ENCODE measurements at regions not wholly inside any gene's neighbourhood (a gene's known extent, or its start where the extent isn't known, plus 50 kb on each side); places are given as distances from the start of the nearest gene placed in this dataset.

- no peak for DNase-seq (ENCODE audit: low spot score)
Observed at GRCh38 chr9:10674586-10674985, 61.8 kb upstream of the PTPRD start.

GRCh38 chr9:10678010-10678409 lies 65.2 kb upstream of the PTPRD start:
- DNase-seq (ENCODE audit: low spot score), result no peak

GRCh38 chr9:10678790-10679189 lies 66.0 kb upstream of the PTPRD start:
- no peak for DNase-seq (ENCODE audit: low spot score)

- DNase-seq (ENCODE audit: low spot score), result no peak
Observed at GRCh38 chr9:10686943-10687342, 74.1 kb upstream of the PTPRD start.

GRCh38 chr9:10690546-10690945 lies 77.7 kb upstream of the PTPRD start:
- DNase-seq (ENCODE audit: low spot score), result no peak

- no peak for DNase-seq (ENCODE audit: low spot score)
Observed at GRCh38 chr9:10697044-10697443, 84.2 kb upstream of the PTPRD start.

GRCh38 chr9:10700291-10700690 lies 87.5 kb upstream of the PTPRD start:
- no peak for DNase-seq (ENCODE audit: low spot score)

GRCh38 chr9:10700915-10701314 lies 88.1 kb upstream of the PTPRD start:
- no peak for DNase-seq (ENCODE audit: low spot score)

- no peak for DNase-seq (ENCODE audit: low spot score)
Observed at GRCh38 chr9:10701906-10702305, 89.1 kb upstream of the PTPRD start.

DNA sequence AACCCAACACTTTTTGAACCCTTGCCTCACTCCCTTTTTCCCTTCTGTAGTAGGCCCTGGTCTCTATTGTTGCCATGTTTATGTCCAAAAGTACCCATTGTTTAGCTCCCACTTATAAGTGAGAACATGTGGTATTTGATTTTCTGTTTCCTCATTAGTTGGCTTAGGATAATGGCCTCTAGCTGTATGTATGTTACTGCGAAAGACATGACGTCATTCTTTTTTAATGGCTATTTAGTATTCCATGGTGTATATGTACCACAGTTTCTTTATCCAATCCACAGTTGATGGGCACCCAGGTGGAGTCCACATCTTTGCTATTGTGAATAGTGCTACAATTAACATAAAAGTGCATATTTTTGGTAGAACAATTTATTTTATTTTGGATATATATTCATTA lies 90.3 kb upstream of the PTPRD start:
- no peak for DNase-seq (ENCODE audit: low spot score)

DNA sequence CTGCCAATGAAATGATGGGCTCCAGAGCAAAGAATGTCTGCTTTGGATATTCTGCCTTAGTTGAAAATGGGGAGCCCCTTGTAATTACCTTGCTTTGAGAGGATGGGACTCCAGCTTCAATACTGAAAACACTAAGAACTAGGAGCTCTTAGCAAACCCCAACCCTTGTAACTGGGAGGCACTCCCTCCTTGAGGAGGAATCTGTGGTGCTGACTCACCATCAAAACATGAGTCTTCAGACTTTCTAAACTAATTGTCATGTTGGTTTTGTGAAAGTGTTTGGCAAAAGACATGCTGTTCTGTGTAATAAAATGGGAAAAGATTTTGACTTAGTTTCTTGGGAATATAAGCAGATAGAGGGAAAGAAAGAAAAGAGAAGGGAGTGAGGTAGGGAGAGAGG lies 91.9 kb upstream of the PTPRD start:
- DNase-seq (ENCODE audit: low spot score), result no peak

DNA sequence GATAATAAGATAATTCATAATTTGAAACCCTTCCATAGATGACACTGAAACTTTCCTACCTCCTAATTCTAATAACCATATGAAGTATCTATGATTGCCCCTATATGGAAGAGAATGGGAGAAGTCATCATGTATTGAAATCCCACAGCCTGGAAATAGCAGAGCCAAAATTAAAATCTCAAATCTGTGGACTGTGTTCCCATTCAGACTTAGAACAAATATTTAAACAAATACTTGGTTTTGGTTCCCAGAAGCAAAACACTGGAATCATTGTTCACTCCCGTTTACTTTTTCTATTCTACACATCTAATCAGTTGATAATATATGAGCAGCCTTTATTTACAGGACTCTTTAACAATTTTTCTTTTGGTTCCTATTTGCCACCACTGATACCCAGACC lies 92.6 kb upstream of the PTPRD start:
- DNase-seq (ENCODE audit: low spot score), result no peak

- no peak for DNase-seq (ENCODE audit: low spot score)
Observed at GRCh38 chr9:10706788-10707187, 94.0 kb upstream of the PTPRD start.

- no peak for DNase-seq (ENCODE audit: low spot score)
Observed at GRCh38 chr9:10721301-10721700, 108.5 kb upstream of the PTPRD start.

- DNase-seq (ENCODE audit: low spot score), result no peak
Observed at GRCh38 chr9:10729213-10729612, 116.4 kb upstream of the PTPRD start.

GRCh38 chr9:10744669-10745068 lies 131.9 kb upstream of the PTPRD start:
- no peak for DNase-seq (ENCODE audit: low spot score)

- DNase-seq (ENCODE audit: low spot score), result no peak
Observed at GRCh38 chr9:10753474-10753873, 140.7 kb upstream of the PTPRD start.

DNA sequence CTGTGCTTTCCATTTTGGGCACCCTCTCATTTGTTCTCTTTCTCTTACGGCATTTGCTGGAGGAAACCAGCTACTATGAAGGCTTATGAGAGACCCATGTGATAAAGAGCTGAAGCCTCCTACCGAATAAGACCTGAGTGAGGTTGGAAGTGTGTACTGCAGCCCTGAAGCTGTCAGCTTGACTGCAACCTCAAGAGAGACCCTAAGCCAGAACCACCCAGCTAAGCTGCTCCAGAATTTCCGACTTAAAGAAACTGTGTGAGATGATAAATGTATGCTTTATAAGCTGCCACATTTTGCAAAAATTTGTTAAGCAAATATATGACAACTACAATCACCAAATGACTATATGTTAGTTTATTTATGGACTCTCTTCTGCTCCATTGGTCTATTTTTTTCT lies 151.7 kb upstream of the PTPRD start:
- DNase-seq (ENCODE audit: low spot score), result no peak

DNA sequence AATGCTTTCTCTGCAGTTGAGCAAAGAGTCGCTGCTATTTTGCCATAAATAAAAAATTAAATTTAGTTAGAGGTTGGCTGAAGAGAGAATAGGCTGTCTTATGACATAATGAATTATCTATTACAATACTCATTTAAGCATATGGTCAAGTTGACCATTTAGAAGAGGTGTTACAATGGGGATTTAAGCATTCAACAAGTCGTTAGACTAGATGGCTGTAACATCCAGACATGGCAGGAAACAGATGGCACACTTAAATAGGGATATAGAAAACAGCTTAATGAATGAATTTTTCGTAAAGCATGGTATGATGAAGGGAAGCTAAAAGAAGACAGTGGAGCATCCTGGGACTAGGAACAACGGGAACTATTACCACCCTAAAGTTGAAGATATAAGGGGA lies 160.3 kb upstream of the PTPRD start:
- no peak for DNase-seq (ENCODE audit: low spot score)

- no peak for DNase-seq (ENCODE audit: low spot score)
Observed at GRCh38 chr9:10774051-10774450, 161.2 kb upstream of the PTPRD start.

GRCh38 chr9:10785255-10785654 lies 172.5 kb upstream of the PTPRD start:
- DNase-seq (ENCODE audit: low spot score), result no peak

DNA sequence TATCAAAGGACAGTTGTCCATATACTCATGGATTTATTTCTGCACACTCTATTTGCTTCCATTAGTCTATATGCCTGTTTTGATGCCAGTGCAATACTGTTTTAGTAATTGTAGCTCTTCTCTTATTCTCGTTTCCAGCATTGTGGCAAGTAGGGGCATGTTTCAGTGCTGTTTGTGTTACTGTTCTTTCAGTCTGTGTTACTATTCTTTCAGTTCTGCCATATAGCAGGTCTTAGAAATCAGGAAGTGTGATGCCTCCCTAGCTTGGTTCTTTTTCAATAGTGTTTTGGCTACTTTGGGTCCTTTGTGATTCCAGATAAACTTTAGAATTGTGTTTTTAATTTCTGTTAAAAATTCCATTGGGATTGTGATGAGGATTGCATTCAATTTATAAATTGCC lies 180.5 kb upstream of the PTPRD start:
- DNase-seq (ENCODE audit: low spot score), result no peak

GRCh38 chr9:10804486-10804885 lies 191.7 kb upstream of the PTPRD start:
- DNase-seq (ENCODE audit: low spot score), result no peak

GRCh38 chr9:10806868-10807267 lies 194.1 kb upstream of the PTPRD start:
- no peak for DNase-seq (ENCODE audit: low spot score)

GRCh38 chr9:10818206-10818605 lies 205.4 kb upstream of the PTPRD start:
- no peak for DNase-seq (ENCODE audit: low spot score)
